ENCODE measurements at regions not wholly inside any gene's neighbourhood (a gene's known extent, or its start where the extent isn't known, plus 50 kb on each side); places are given as distances from the start of the nearest gene placed in this dataset.

DNA sequence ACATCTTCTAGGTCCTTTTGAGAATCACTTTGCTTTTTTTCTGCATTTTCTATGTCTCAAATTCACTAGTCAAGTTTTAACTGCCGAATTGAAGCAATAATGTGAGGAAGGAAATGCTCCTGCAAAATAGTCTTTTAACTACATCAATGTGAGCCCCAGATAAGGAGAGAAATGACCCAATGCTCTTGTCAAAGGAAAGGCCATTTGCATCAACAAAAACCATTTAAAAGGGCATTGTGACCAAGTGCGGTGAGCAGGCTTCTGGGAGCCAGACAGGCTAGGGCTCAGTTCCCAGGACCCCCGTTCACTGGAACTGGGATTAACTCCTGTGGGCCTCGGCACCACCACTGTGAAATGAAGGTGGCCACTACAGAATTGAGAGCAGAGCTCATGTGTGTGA, 127.9 kb upstream of the EEPD1 start:
- Histone ChIP-seq H3K27me3 (no peaks in the 10 kb centered on the region), H3K4me1 (peaks cover 9% of the 10 kb centered on the region), H3K27ac (no peak overlapping the region), H3K36me3 (no peaks in the 10 kb centered on the region), H3K9me3 (no peaks in the 10 kb centered on the region), H3K4me3 (no peak overlapping the region)
- DNase-seq (ENCODE audit: extremely low spot score in 2 of 2): no peak
- intact Hi-C loops (cut with DNase I): no loop called here
- TF ChIP-seq POLR2A (IDR thresholded peaks at IDR 0.05) (no peak), POLR2AphosphoS5 (IDR thresholded peaks at IDR 0.05; ENCODE audit: insufficient read depth in 1 of 2, low read depth in 1 of 2) (no peak)
- TF ChIP-seq, protein P1, sequence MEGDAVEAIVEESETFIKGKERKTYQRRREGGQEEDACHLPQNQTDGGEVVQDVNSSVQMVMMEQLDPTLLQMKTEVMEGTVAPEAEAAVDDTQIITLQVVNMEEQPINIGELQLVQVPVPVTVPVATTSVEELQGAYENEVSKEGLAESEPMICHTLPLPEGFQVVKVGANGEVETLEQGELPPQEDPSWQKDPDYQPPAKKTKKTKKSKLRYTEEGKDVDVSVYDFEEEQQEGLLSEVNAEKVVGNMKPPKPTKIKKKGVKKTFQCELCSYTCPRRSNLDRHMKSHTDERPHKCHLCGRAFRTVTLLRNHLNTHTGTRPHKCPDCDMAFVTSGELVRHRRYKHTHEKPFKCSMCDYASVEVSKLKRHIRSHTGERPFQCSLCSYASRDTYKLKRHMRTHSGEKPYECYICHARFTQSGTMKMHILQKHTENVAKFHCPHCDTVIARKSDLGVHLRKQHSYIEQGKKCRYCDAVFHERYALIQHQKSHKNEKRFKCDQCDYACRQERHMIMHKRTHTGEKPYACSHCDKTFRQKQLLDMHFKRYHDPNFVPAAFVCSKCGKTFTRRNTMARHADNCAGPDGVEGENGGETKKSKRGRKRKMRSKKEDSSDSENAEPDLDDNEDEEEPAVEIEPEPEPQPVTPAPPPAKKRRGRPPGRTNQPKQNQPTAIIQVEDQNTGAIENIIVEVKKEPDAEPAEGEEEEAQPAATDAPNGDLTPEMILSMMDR (IDR thresholded peaks at IDR 0.05): no peak

DNA sequence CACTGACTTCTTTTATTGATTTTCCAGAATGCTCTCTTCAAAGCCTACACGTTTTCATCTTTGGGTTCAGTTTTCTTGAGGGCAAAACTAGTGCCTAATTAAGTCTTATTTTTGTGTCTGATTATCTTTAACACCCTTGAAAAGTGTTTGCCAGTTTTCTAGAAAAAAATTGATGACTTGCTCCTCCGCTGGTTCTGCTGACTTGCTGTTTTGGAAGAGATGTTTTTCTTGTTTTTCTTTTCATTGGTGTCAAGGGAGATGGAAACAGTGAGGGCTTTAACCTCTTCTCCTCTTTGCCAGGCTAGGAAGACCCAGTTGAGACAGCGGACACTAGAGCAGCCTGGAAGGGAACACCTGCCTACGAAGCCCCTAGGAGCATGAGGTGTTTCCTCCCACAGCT, 123.7 kb upstream of the EEPD1 start:
- H3K36me3 ChIP-seq: no peaks in the 10 kb centered on the region
- no peaks in the 10 kb centered on the region for H3K27me3 ChIP-seq
- peaks cover 17% of the 10 kb centered on the region for H3K4me1 ChIP-seq
- TF ChIP-seq, protein P1 (IDR thresholded peaks at IDR 0.05): no peak
- TF ChIP-seq POLR2A (IDR thresholded peaks at IDR 0.05) (no peak), POLR2AphosphoS5 (IDR thresholded peaks at IDR 0.05; ENCODE audit: insufficient read depth in 1 of 2, low read depth in 1 of 2) (no peak)
- intact Hi-C loops (cut with DNase I): no loop called here
- no peak overlapping the region for H3K4me3 ChIP-seq
- H3K27ac ChIP-seq: no peak overlapping the region
- no peaks in the 10 kb centered on the region for H3K9me3 ChIP-seq
- DNase-seq (ENCODE audit: extremely low spot score in 2 of 2): no peak

DNA sequence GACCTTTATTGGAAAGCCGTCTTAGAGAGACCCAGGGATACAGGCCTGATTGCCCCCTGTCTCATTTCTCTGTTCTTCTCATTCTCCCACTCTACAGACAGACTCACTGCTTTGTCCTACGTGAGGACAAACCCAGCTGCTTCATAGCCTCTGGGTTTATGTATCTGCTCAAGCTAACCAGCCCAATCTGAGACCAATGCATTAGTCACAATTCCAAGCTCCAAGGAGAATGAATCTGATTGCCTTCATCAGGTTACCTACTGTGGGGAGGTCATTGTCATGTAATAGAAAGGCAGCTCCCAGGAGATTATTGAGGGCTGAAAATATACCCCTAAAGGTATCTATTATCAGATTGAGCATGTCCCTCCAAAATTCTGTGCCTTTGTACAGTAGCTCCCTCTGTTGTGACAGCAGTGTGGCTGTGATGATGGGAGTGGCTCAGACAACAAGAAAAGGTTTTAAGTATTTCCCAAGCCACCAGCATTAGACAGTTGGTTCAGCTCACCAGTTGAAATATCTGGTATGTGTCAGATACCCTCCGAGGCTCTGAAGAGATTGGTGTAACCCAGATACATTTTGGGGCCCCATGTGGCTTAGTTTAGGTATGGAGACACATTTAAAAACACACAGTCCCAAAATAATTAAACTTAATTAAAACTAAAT, 123.1 kb upstream of the EEPD1 start:
- H3K27me3 ChIP-seq: no peaks in the 10 kb centered on the region
- H3K36me3 ChIP-seq: no peaks in the 10 kb centered on the region
- H3K9me3 ChIP-seq: no peaks in the 10 kb centered on the region
- H3K4me1 ChIP-seq: peaks cover 17% of the 10 kb centered on the region
- intact Hi-C loops (cut with DNase I): no loop called here
- TF ChIP-seq POLR2A (IDR thresholded peaks at IDR 0.05): no peak
- TF ChIP-seq, protein P1 (IDR thresholded peaks at IDR 0.05): no peak
- no peak for TF ChIP-seq POLR2AphosphoS5 (IDR thresholded peaks at IDR 0.05; ENCODE audit: insufficient read depth in 1 of 2, low read depth in 1 of 2)
- H3K4me3 ChIP-seq: no peak overlapping the region
- no peak overlapping the region for H3K27ac ChIP-seq
- DNase-seq (ENCODE audit: extremely low spot score in 2 of 2): no peak

DNA sequence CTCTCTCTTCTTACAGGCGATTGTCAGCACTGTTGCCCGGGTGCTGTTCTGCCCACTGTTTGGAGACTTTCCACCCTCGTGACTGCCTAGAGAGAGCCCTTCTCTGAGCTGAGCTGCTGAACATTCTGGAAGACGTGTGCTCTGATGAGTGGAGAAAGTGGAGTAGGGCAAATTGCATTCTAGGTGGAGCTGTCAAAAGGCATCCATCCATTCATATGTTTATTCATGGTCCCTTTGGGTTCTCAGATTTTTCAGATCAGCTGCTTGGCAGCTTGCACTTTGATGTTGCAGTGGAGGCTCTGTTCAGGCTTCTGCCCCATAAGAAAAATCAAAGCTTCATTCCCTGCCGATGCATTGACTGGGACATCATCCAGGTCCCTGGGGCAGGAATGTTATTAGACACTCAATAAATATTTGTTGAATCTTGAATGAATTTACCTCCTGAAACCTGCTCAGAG, 120.7 kb upstream of the EEPD1 start:
- intact Hi-C loops (cut with DNase I): no loop called here
- no peak overlapping the region for H3K27ac ChIP-seq
- H3K36me3 ChIP-seq: no peaks in the 10 kb centered on the region
- DNase-seq (ENCODE audit: extremely low spot score in 2 of 2): no peak
- H3K4me3 ChIP-seq: no peak overlapping the region
- peaks cover 36% of the 10 kb centered on the region for H3K4me1 ChIP-seq
- H3K27me3 ChIP-seq: no peaks in the 10 kb centered on the region
- no peaks in the 10 kb centered on the region for H3K9me3 ChIP-seq
- TF ChIP-seq POLR2A (IDR thresholded peaks at IDR 0.05) (no peak), POLR2AphosphoS5 (IDR thresholded peaks at IDR 0.05; ENCODE audit: insufficient read depth in 1 of 2, low read depth in 1 of 2) (no peak)
- TF ChIP-seq, protein P1 (IDR thresholded peaks at IDR 0.05): no peak

DNA sequence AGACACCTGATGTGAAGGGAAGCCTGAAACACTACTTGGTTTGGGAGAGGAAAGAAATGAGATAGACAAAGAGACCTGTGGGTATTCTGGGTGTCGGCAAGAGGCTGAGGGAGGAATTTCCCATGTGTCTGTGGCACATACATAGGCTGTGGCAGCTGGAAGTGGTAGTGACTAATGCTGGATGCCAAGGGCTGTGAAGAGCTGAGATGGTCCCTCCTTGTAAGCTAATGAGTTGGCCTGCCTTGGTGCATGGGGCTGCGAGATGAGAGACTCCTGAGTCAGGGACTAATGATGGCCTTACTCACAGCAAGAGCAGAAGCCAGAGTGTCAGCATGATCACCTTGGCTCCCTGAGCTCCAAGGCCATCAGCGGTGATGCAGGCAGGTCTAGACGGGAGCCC, 119.0 kb upstream of the EEPD1 start:
- Histone ChIP-seq H3K9me3 (no peaks in the 10 kb centered on the region), H3K27ac (no peak overlapping the region), H3K4me1 (peaks cover 45% of the 10 kb centered on the region), H3K4me3 (no peak overlapping the region), H3K27me3 (no peaks in the 10 kb centered on the region), H3K36me3 (no peaks in the 10 kb centered on the region)
- TF ChIP-seq, protein P1 (IDR thresholded peaks at IDR 0.05): no peak
- TF ChIP-seq POLR2AphosphoS5 (IDR thresholded peaks at IDR 0.05; ENCODE audit: insufficient read depth in 1 of 2, low read depth in 1 of 2): no peak
- TF ChIP-seq POLR2A (IDR thresholded peaks at IDR 0.05): no peak
- DNase-seq (ENCODE audit: extremely low spot score in 2 of 2): no peak
- intact Hi-C loops (cut with DNase I): no loop called here
